Stimulated activated CD4-positive, alpha-beta T cell treated with anti-CD3 and anti-CD28 coated beads, Interleukin-12 subunit alpha, Interleukin-12 subunit beta, amount 100 ng/mL, for 24 hours (primary cell): ENCODE measurements at regions not wholly inside any gene's neighbourhood (a gene's known extent, or its start where the extent isn't known, plus 50 kb on each side); places are given as distances from the start of the nearest gene placed in this dataset.
"Not testable (repeated sequence)": the region's sequence is repeated elsewhere in the genome, so short reads cannot be mapped to it uniquely, and the experiment has no call there.

Experiments
- DNase-seq, 2 experiments: peaks; one replicate each; pipeline ENCODE4 v3.0.0-alpha.2; 2020; ENCODE audit warnings: low read depth in 2 of 2

DNA sequence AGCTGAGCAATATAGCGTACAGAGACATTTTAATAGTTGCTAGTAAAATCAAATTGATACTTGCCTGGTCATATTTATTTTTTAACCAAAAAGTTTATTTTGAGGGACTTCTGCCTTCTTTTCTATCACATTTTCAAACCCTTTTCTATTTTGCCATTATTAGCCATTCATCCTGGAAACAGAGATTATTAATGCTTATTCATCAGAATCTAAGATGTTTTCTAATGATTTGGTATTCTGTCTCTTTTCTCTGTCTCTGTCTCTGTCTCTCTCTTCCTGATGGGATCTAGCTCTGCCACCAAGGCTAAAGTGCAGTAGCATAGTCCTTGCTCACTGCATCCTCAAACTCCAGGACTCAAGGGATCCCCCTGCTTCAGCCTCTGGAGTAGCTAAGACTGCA is 871.3 kb upstream of the CDH8 start:
- no peak for DNase-seq

DNA sequence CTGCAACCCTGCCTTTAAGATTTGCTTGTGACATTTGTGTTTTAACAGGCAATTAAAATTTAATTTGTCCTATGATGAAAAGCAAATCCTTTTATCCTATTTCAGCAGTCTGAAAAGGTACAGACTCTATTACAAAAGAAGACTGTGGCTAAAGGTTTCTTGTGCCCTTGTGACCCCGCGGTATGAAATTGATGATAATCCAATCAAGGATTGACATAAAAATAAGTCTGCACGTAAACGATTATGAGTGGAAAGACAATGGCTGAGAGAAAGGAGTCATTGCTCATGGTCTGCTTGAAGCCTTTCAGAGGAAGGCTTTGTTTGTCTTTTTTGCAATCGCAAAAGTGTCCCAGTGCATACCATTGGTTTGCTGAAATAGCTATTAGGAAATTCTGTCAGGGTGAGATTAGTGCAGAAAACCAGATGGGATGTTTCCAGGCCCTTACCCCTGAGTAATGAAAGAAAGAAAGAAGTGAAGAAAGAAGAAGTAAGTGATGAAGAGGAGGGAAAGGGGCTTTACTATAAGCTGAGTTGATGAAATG is 867.8 kb upstream of the CDH8 start:
- no peak for DNase-seq

DNA sequence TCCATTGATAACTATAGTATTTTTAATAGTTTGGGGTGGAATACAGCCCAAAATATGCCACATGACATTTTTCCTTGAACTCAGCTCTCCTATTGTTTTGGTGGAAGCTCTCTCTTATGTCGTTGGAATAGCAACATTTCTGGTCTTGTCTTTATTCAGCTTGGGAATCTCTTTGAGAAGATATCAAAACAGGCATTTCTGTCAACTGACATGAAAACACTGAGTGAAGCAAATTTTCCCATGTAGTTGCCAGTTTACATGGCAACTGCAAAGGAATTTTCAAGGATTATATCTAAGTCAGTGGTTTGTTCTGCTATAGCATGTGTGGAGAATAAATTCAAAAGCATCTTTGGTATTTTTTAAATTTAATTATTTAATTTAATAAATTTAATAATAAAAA is 863.5 kb upstream of the CDH8 start:
- DNase-seq: no peak

DNA sequence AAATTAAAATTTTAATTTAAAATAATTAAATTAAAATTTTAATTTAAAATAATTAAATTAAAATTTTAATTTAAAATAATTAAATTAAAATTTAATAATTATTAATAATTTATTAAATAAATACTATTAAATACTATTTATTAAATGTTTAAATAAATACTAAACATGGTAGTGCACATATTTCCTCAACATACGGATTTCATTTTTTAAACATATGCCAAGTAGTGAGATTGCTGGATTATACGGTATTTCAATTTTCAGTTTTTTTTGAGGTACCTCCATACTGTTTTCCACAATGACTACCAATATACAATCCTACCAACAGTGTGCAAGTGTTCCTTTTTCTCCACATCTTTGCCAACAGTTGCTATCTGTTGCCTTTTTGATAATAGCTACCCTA is 852.9 kb upstream of the CDH8 start:
- no peak for DNase-seq

DNA sequence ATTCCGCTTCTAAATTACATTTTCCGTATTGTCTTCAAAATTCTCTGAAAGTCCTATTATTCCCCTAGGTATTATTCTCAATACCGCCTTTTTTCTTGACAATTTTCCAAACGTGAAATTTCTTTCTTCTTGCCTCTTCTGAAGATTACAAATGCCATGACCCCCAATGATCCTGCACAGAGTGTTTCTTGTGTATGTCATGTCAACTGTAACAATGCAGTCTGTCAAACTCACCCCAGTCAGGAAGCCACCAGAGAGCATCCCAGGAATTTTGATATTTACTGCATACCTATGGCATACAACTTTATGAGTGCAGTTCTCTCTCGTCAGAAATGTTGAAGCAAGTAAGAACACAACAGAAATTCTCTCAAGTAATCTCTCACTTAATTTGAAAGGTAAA is 847.3 kb upstream of the CDH8 start:
- no peak for DNase-seq

DNA sequence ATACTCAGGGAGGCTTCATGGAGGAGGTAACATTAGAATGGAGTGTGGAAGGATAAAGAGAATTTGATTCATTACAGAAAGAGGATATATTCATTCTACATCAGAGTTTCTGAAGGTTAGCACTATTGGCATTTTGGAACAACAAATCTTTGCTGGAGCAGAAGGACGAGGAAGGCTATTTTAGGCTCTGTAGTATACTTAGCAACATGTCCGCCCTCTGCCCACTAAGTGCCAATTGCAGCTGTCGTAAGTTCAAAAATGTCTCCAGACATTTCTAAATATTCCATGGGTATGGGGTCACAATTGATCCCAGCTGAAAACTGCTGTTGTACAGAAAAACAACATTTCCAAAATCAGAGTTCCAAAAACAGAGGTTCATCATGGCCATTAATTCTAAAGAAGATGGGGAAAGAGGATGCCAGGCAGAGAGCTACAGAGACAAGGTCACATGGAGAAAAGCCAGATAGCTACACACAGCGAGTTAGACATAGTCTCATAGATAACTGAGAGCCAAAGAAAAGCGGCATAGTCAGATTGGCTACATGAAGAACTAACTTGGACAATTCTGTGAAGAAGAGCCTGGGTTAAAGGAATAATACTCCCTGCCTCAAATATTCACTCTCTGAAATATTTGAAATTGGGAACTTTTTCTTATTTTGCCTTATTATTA is 846.4 kb upstream of the CDH8 start:
- no peak for DNase-seq

DNA sequence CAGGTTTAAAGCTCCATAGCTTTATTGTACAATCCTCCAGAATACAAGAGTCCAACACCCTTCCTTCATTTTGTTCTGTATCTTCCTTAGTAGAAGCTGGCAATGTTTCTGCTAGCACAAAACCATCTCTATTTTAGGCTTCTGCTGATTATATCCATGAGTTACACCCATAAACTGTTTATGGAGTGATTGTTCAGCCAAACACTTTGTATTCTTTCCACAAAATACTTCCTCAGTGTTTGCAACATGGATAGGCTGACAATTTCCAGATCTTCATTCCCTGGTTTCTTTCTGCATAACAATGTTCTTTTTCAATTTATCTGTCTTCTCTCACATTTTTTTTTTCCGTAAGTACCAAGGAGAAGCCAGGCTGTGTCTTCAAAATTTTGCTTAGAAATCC is 839.9 kb upstream of the CDH8 start:
- no peak for DNase-seq

DNA sequence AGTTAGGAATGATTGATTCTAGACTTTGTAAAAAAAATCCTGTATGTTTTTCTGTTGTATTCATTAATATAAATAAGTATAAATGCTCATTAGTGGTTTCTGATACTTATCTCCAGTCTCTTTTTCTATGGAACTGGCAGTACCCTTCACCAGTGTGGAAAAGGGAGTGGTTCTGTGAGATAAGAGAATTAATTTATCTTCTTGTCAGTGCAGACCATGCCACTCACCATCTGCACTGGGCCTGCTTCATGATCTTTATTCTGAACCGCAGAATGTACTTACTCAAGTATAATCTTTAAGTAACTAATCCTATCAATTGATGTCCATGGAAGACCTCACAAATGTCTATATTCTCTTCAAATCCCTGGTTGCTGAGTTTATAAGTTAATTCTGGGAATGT is 836.1 kb upstream of the CDH8 start:
- no peak for DNase-seq

DNA sequence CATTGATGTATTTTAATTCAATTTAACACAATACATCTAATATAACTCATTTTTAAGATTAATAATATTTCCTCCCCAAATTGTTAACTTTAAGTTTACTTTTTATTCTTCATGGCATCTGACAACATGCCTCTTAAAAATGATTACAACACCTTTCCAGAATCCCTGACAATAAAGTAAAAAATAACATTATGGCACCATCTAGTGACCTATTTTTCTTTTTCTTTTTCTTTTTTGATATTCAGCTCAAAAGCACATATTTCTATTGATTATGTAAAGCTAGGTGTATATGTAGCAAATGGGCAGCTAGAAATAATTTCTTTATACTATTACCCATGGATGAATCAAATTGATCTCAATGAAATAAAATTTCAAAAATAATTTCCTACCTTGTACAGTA is 834.3 kb upstream of the CDH8 start:
- DNase-seq: no peak

DNA sequence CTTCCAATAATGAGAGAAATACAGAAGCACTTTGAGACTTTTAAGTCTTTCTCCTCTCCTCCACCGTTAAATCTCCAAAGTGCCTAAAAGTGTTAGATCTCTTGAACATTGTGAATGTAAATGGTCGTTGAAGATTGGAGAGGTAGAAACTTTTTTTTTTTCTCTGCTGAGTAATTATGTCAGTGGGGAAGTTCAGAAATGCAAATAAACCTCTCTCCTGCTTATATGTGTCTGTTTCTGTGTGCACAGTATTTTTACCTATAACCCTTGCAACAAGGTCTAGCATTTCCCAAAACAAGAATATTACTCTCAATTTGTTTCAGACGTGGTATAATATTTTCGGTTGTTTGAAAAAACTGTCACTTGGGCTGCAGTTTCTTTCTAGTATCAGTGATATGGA is 833.6 kb upstream of the CDH8 start:
- DNase-seq: no peak

DNA sequence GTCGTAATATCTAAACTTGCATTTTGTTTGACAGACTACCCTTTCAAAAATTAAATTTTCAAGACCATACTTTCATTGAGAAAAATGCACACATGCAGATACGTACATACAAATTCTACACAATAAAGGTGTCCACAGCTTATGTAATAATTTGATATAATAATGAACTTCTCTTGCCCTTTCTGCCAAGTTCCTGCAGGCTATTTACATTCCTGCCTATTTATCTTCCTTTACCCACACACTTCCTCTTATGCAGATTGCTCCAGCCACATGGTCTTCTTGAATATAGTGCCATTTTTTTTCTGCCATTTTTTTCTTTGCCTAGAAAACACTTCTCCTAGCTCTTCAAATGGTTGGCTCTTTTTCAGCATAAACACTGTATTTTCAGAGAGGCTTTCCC is 826.9 kb upstream of the CDH8 start:
- DNase-seq: no peak

DNA sequence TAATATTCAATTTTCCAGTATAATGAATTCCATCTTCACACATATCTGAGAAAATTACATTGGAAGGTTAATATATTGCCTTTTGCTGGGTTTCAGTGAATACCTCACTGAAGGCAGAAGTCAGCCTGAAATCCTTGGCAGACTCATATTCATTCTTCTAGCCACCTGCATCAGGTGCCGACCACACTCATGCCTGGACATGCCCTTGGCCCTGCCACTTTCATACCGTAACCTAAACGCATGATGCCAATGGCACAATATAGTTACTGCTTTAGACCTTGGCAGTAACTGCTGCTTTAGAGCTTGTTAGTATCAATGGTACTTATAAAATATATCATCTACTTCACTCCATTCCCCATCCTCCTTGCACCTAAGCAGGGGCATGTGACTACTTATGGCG is 817.6 kb upstream of the CDH8 start:
- no peak for DNase-seq

DNA sequence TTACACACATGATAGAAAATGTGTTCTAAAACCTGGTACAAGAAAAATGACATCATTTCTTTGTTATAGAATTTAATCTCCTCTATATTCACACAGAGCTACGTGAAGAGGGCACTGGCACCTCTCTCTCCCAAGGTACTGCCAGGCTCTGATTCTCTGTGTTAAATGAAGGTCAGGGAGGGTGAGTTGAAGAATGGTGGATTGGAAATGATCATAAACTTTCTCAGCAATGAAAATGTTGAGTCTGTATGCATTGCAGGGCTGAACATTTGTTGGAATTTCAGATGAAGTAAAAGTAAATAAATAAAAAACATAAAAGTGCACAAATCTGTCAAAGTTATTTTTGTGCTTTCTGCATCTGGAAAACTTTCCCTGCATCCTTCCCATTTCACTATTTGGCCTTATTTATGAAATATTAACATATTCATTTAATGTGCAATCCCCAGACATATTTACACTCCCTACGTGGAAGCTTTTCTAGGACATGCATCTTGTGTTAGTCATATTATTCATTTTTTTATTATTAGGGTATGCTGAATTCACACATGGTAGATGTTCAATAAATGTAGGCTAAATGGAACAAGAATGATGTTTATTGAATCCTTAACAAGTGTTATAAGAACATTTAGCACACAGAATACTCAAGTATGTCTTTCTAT is 810.3 kb upstream of the CDH8 start:
- no peak for DNase-seq

DNA sequence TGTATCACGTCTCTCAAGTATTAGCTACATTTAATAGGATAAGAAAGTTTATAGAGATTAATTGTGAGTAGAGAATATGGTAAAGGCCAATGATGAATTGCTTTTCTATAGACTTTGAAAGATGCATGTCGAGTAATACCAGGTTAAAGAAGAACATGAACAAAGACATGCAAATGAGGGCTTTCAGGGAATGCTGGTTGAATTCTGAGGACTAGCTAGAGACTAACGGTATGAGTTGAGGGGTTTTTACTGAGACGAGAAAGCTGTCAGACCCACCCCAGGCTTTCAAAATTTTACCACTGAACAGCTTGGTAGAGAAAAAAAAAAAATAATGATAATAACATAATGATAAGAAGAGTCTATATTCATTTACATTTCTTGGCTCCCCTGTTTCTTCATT is 796.0 kb upstream of the CDH8 start:
- no peak for DNase-seq

DNA sequence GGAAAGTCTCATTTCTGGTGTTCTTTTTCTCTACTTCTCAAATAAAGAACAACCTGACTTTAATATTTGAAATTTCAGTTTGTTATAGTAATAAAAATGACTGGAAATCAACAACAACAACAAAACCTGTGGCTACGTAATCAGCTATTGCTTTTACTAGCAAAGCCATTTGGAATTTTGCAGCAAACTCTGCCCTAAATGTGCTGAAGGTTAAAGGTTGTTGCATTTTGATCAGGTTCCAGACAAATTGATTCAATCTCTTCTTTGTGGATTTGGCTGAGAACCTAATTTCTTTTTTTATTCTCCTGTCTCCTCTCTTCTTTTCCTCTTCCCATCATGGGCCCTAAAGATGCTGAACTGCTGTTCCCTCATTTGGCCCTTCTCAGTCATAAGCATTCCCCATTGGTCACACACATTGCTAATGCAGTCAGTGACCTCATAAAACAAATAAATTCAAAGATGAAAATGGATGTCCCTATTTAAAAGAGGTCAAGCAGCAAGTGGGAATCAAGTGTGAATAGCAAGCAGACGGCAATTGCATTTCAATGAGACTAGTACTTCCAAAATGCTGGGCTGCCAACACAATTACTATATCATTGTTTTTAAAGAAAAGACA is 795.1 kb upstream of the CDH8 start:
- DNase-seq: no peak

DNA sequence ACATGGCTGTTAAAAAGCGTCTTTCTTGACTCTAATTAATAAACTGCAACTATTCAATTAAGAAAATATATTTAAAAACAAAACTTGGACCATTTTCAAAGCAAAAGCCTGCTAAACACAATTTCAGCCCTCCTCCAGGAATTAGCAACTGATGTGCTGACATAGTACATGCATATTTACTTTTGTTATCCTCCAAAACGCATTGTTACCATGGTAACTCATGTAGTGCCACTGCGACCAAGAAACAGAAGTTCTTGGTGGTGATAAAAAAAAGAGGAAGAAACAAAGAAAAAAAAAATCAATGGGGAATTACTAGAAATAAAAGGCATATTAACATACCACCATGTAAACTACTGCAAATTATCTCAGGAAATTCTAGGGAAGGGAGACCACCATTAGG is 793.4 kb upstream of the CDH8 start:
- no peak for DNase-seq

DNA sequence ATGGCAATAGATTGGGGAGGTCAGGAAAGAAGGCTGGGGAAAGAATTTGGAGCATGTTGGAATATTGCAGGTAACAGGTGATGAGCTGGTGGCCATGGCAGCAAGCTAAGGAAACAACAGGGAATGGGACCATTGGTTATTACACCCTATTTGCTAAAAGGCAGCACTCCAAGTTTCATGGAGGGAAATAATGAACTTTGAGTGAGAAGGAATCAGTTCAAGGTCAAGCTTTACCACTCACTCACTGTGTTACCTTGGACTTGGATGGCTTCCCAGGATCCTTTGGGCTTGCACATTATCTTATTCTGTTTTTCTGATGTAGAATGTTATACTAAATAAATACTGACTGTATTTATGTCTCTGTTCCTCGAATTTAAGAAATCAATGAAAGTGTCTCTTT is 792.8 kb upstream of the CDH8 start:
- no peak for DNase-seq

DNA sequence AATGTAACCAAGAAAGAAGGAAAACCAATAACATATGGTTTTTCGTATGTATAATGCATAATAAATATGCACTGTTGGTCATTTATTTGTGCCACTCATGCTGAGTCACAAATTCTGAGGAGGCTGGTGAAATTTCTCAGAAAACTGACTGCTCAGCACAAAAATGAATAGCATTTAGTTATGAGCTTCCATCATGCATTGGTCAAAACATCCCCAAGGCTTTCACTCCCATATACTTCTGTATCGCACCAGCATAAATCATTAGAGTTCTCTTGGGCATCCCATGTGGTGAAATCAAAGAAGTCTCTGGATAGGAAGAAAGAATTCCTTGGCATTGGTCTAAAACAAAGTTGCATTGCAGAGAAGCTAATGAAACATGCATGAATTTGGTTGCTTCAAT is 785.6 kb upstream of the CDH8 start:
- DNase-seq: no peak

DNA sequence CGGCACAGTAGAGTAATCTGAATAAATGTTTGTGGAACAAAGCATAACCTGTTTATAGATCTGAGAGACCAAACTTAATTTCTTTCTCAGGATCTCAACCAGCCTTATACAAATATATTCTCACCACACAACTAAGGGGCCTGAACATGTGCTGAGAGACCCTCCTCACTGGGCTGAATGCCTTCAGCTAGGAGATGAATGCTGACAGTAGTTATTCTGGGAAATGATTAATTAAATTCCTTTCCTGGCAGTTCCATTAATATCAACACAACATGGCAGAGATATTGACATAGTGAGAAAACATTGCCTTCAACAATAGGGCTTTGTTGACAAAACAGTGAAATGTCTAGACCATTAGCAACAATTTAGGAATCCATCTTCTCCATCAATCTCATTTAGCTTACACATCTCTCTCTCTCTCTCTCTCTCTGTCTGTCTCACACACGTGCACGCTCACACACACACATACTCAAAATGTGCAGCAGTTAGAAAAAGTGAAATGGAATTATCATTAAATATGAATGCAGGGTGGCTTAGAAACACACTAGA is 780.8 kb upstream of the CDH8 start:
- DNase-seq: no peak

DNA sequence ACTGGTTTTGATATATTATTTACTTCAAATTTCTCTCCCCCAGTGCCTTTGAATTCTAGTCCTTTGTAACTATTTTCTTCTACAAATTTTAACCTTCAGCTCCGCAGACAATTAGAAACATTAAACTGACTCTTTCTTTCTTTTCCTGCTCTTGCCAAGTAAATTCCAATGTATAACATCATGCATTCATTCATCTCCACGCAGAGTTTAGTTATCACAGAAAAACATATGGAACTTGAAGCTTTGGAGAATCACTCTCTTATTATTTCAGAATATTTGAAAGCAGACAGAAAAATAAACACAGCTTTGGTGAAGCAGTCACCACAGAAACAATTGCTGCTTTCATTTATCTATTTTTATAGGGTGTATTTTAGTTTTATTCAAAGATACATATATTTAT is 778.7 kb upstream of the CDH8 start:
- DNase-seq: no peak

DNA sequence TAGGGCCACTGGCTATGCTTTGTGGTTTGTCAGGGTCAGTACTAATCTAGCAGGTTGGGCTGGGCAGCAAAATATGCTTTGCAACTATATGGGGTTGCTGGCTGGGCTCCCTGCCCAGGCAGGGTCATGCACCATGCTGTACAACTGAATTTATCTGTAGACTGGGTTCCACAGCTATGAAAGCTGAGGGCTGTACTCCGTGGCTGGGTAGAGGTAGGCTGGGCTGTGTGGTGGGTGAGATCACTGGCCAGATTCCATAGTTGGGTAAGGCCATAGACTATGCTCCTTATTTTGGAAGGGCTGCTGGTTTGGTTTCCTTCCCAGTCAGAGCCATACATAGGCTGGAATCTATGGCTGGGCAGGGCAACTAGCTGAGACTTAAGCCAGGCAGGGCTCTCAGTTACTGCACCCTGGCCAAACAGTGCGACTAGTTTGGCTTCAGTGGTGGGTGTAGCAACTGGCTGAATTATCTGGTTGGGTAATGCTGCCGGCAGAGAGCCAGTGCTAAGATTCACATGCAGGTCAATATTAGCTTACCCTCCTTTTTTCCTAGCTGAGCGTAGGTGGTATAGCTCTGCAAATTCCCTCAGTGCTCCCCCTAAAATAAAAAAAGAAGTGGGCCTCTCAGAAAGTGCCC is 769.1 kb upstream of the CDH8 start:
- DNase-seq: no peak

DNA sequence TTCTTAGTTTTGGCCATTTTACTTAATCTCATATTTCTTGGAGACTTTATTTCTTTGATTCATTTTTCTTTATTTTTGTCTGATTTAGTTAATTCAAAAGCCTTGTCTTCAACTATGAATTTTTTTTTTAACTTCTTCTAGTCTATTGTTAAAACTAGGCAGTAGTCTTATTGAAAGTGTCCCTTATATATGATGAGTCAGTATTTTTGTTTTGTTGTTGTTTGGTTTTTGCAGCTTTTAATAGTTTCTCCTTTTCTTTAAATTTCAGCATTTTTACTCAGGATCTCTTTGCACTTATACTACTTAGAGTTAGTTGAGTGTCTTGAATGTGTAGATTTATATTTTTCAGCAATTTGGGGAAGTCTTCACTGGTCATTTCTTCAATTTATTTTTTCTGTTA is 758.5 kb upstream of the CDH8 start:
- no peak for DNase-seq

DNA sequence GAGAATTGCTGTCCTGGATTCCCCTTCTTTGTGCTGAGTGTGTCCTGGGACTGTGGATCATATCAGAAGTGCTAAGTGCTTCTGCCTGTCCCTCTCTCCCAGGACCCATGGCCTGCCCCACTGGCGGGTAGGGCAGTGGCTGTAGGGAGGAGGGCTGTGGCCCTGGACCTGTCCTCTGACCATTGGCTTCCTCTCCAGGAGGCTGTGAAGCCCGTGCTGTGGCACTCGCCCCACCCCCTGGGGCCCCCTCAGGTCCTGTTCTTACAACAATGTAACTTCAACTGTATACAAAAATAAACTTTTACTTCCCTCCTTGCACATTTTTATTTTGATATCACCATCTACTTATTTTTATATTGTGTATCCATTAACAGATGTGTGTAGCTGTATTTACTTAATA is 743.8 kb upstream of the CDH8 start:
- DNase-seq: not testable (repeated sequence)
